ENCODE measurements at regions not wholly inside any gene's neighbourhood (a gene's known extent, or its start where the extent isn't known, plus 50 kb on each side); places are given as distances from the start of the nearest gene placed in this dataset.

- TF ChIP-seq POLR2AphosphoS5 (IDR thresholded peaks at IDR 0.05; ENCODE audit: low read depth, low read length) = no peak
- no peak for TF ChIP-seq REST (IDR thresholded peaks at IDR 0.05; ENCODE audit: insufficient read depth in 1 of 2, low read depth in 2 of 2, low read length in 2 of 2)
- no peak for TF ChIP-seq SIN3A (IDR thresholded peaks at IDR 0.05; ENCODE audit: borderline replicate concordance, insufficient read depth, low read length)
- TF ChIP-seq TAF1 (IDR thresholded peaks at IDR 0.05; ENCODE audit: borderline replicate concordance, insufficient read depth, low read length) = no peak
- TF ChIP-seq FOXP2 (optimal IDR thresholded peaks at IDR 0.05; ENCODE audit: borderline replicate concordance, extremely low read depth, extremely low read length, insufficient read depth) = no peak
Observed at GRCh38 chr6:68225729-68226128, 409.4 kb upstream of the ADGRB3 start.
